Neutrophil (primary cell): ENCODE measurements at regions not wholly inside any gene's neighbourhood (a gene's known extent, or its start where the extent isn't known, plus 50 kb on each side); places are given as distances from the start of the nearest gene placed in this dataset.

Experiments
- H3K27ac ChIP-seq: fragments of 200-600 bp; sonication (generic); 2 replicates; pipeline ENCODE4 v1.5.1; 2016; ENCODE audit warnings: mild to moderate bottlenecking, moderate library complexity
- H3K27me3 ChIP-seq: fragments of 200-600 bp; sonication (generic); 2 replicates; pipeline ENCODE4 v1.6.0; 2016; ENCODE audit warnings: mild to moderate bottlenecking
- H3K36me3 ChIP-seq: fragments of 200-600 bp; sonication (generic); 2 replicates; pipeline ENCODE4 v1.5.1; 2017
- H3K4me1 ChIP-seq, 2 experiments: fragments of 200-600 bp in 1 of 2; sonication (generic) in 1 of 2; 1 replicate in 1 of 2; 2 replicates in 1 of 2; pipeline versions ENCODE4 v1.5.1 to v1.6.1; 2013 to 2016; ENCODE audit warnings: low read depth in 1 of 2, low read length in 1 of 2, mild to moderate bottlenecking in 1 of 2, moderate library complexity in 1 of 2; ENCODE audit not compliant: control insufficient read depth in 1 of 2, insufficient read depth in 1 of 2
- H3K4me3 ChIP-seq, 2 experiments: fragments of 200-600 bp in 1 of 2; sonication (generic) in 1 of 2; 1 replicate in 1 of 2; 2 replicates in 1 of 2; pipeline ENCODE4 v1.5.1; 2013 to 2016; ENCODE audit warnings: low read depth in 1 of 2, low read length in 1 of 2, mild to moderate bottlenecking in 1 of 2, moderate library complexity in 1 of 2
- H3K9me3 ChIP-seq: fragments of 200-600 bp; sonication (generic); 2 replicates; pipeline ENCODE4 v1.5.1; 2016
- CTCF ChIP-seq: fragments of 200-600 bp; sonication (generic); IDR thresholded peaks from 2 replicates; pipeline ENCODE4 v1.5.1; 2016; ENCODE audit warnings: antibody characterized with exemption

GRCh38 chr9:129396365-129396708 is 218.3 kb upstream of the IER5L start:
- TF ChIP-seq CTCF = no peak
- H3K36me3 ChIP-seq = no peaks in the 10 kb centered on the region
- H3K9me3 ChIP-seq = no peaks in the 10 kb centered on the region
- no peaks in the 10 kb centered on the region for H3K27me3 ChIP-seq
- no peak overlapping the region for H3K4me3 ChIP-seq
- H3K27ac ChIP-seq = no peak overlapping the region
- H3K4me1 ChIP-seq = no peaks in the 10 kb centered on the region

- no peak overlapping the region for H3K4me3 ChIP-seq
- H3K27me3 ChIP-seq = no peaks in the 10 kb centered on the region
- no peaks in the 10 kb centered on the region for H3K4me1 ChIP-seq
- no peaks in the 10 kb centered on the region for H3K9me3 ChIP-seq
- H3K36me3 ChIP-seq = no peaks in the 10 kb centered on the region
- no peak for TF ChIP-seq CTCF
- H3K27ac ChIP-seq = no peak overlapping the region
Measured at GRCh38 chr9:129395633-129396364, 217.7 kb upstream of the IER5L start.

DNA sequence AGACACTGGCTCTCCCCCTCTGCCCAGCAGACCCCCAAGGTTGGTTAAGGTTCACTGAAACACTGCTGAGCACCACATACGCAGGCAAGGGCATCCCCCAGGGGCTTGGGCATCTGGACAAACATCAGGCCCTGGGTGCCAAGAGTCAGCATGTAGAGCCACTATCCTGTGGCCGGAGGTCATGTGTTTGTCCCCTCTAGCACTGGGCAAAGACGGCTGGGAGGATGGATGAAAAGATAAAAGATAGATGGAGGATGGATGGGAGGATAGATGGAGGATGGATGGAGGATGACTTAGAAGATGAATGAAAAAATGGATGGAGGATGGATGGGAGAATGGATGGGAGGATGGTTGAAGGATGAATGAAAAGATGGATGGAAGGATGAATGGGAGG is 216.8 kb upstream of the IER5L start:
- Histone ChIP-seq H3K4me1 (no peaks in the 10 kb centered on the region), H3K27me3 (no peaks in the 10 kb centered on the region), H3K36me3 (no peaks in the 10 kb centered on the region), H3K9me3 (no peaks in the 10 kb centered on the region), H3K4me3 (no peak overlapping the region), H3K27ac (no peak overlapping the region)
- TF ChIP-seq CTCF = no peak

DNA sequence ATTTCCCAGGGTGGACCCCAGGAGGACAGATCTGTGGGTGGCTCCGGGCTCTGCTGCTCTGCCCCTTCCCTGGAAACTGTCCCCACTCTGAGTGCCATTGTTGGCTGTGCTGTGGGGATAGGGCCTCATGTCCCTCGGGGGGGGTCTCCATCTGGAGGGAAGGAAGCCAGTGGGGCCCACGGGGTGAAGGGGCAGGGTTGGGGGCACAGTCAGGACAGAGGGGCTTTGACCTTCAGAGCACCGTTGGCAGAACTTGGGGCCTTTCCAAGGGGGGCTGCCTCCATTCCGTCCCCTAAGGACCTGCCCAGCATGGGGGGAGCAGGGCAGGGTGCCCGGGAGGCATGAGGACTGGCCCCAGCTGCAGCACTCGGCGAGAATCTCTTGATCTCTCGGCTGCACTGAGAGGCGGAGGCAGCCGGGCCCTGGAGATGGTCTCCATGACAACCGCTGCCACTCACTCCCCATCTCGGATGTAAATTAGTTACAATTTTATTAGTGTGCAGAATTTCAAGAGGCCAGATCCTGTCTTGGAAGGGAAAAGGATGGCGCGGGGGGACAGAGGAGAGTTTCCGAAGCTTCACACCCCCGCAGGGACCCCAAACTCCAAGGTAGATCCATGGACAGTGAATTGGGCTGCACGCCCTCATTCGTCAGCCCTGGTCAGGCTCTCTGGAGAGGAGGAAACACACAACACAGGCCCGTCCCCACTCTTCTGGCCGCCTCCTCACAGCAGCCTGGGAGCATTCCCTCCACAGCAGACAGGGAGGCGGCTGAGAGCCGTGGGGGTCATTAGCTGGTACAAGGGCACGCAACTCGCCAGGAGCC is 216.2 kb upstream of the IER5L start:
- no peak overlapping the region for H3K27ac ChIP-seq
- H3K4me3 ChIP-seq = no peak overlapping the region
- H3K27me3 ChIP-seq = no peaks in the 10 kb centered on the region
- H3K36me3 ChIP-seq = no peaks in the 10 kb centered on the region
- no peak for TF ChIP-seq CTCF
- no peaks in the 10 kb centered on the region for H3K4me1 ChIP-seq
- H3K9me3 ChIP-seq = no peaks in the 10 kb centered on the region

- TF ChIP-seq CTCF = no peak
- no peaks in the 10 kb centered on the region for H3K27me3 ChIP-seq
- no peaks in the 10 kb centered on the region for H3K9me3 ChIP-seq
- H3K4me3 ChIP-seq = no peak overlapping the region
- no peaks in the 10 kb centered on the region for H3K4me1 ChIP-seq
- H3K36me3 ChIP-seq = no peaks in the 10 kb centered on the region
- no peak overlapping the region for H3K27ac ChIP-seq
Measured at GRCh38 chr9:129393064-129393463, 215.0 kb upstream of the IER5L start.
